Spleen (tissue), 11 donors: ENCODE measurements at regions not wholly inside any gene's neighbourhood (a gene's known extent, or its start where the extent isn't known, plus 50 kb on each side); places are given as distances from the start of the nearest gene placed in this dataset.

Experiments
- DNase-seq: peaks from one replicate; pipeline ENCODE4 v3.0.0-alpha.2; 2020
- H3K27ac ChIP-seq, 8 donors: fragments of 200-600 bp; sonication (generic) in 7 of 8; 1 replicate in 4 of 8; 2 replicates in 4 of 8; pipeline versions ENCODE4 v1.5.0 to v1.8.0; 2016 to 2021; ENCODE audit warnings: inconsistent platforms in 4 of 8, mild to moderate bottlenecking in 4 of 8, moderate library complexity in 1 of 8
- H3K27me3 ChIP-seq, 7 donors: fragments of 200-600 bp; sonication (generic) in 6 of 7; replicated peaks in 1 of 7; 1 replicate in 4 of 7; 2 replicates in 3 of 7; pipeline versions ENCODE4 v1.5.0 to v1.8.0; 2016 to 2021; ENCODE audit warnings: inconsistent platforms in 3 of 7, mild to moderate bottlenecking in 1 of 7
- H3K36me3 ChIP-seq, 6 donors: fragments of 200-600 bp; sonication (generic) in 5 of 6; 1 replicate in 4 of 6; 2 replicates in 2 of 6; pipeline versions ENCODE4 v1.5.0 to v1.8.0; 2016 to 2021; ENCODE audit warnings: inconsistent platforms in 2 of 6
- H3K4me1 ChIP-seq, 6 donors: fragments of 200-600 bp; sonication (generic) in 5 of 6; 1 replicate in 3 of 6; 2 replicates in 3 of 6; pipeline versions ENCODE4 v1.5.0 to v1.8.0; 2016 to 2021; ENCODE audit warnings: inconsistent platforms in 3 of 6
- H3K4me3 ChIP-seq, 8 donors: fragments of 200-600 bp; sonication (generic) in 7 of 8; 1 replicate in 4 of 8; 2 replicates in 4 of 8; pipeline versions ENCODE4 v1.5.0 to v1.8.0; 2016 to 2021; ENCODE audit warnings: inconsistent platforms in 4 of 8, mild to moderate bottlenecking in 4 of 8, moderate library complexity in 2 of 8
- H3K9me3 ChIP-seq, 8 donors: fragments of 200-600 bp; sonication (generic) in 7 of 8; 1 replicate in 4 of 8; 2 replicates in 4 of 8; pipeline versions ENCODE4 v1.5.0 to v1.8.0; 2016 to 2021; ENCODE audit warnings: inconsistent platforms in 4 of 8
- CTCF ChIP-seq, 11 experiments: fragments of 200-600 bp in 7 of 11; fragments of 450-650 bp in 4 of 11; sonication (generic) in 4 of 11; IDR thresholded peaks in 8 of 11; conservative IDR thresholded peaks in 3 of 11; 1 replicate in 7 of 11; 2 replicates in 4 of 11; pipeline versions ENCODE4 v1.4.0 to v1.8.0; 2016 to 2021; ENCODE audit warnings: antibody characterized with exemption in 11 of 11, inconsistent platforms in 4 of 11, mild to moderate bottlenecking in 1 of 11
- POLR2A ChIP-seq, 3 donors: fragments of 450-650 bp; IDR thresholded peaks; one replicate each; pipeline ENCODE4 v1.5.1; 2017; ENCODE audit warnings: antibody characterized with exemption in 3 of 3, mild to moderate bottlenecking in 1 of 3
- POLR2AphosphoS5 ChIP-seq, 3 donors: sonication (generic); formaldehyde crosslinking; IDR thresholded peaks; one replicate each; pipeline ENCODE4 v1.5.1; 2017; ENCODE audit warnings: antibody characterized with exemption in 3 of 3
- WGBS, 5 donors: extraction: QIAGEN DNeasy Blood & Tissue Kit in 3 of 5; methylation state at CpG; one replicate each; pipeline versions ENCODE4 v1.1.5 to v1.1.7; 2013 to 2018; 5-methylcytosine and 5-hydroxymethylcytosine counted together
- intact Hi-C: fragments of 100-400 bp; cut with DNase I; formaldehyde crosslinking; loops from one replicate; pipeline ENCODE4 v1.15.0; 2023; ENCODE audit warnings: low total_unique reads
- donor health status: healthy with polysubstance abuse.
- donor health status: DM: no; HTN: no; CAD: no; lungs with moderate emphysema.
- donor health status: DM: no; HTN: no; CAD: no.
- donor health status: Bipolar disorder and iron deficiency.
- donor health status: healthy.
- donor health status: DM: no; HTN: no; CAD: no.
- donor health status: DM: yes; HTN: yes; CAD: no.

GRCh38 chr6:18596531-18596835 lies 209.3 kb downstream of the RNF144B start:
- Histone ChIP-seq H3K4me3 (no peak overlapping the region), H3K27me3 (peaks cover 0 to 16% (median 0%) of the 10 kb centered on the region in 7 donors), H3K9me3 (no peaks in the 10 kb centered on the region), H3K36me3 (no peaks in the 10 kb centered on the region), H3K27ac (no peak overlapping the region), H3K4me1 (peaks cover 0 to 6% (median 2%) of the 10 kb centered on the region in 6 donors)
- no peak for DNase-seq
- intact Hi-C loops = no loop called here
- TF ChIP-seq CTCF (IDR thresholded peaks at IDR 0.05 in 8 of 11, conservative IDR thresholded peaks at IDR 0.05 in 3 of 11) (peak in 2 of 11 experiments; percentile 12 to 45), POLR2AphosphoS5 (IDR thresholded peaks at IDR 0.05) (no peak)

GRCh38 chr6:18598551-18599264 lies 211.6 kb downstream of the RNF144B start:
- intact Hi-C loops = no loop called here

DNA sequence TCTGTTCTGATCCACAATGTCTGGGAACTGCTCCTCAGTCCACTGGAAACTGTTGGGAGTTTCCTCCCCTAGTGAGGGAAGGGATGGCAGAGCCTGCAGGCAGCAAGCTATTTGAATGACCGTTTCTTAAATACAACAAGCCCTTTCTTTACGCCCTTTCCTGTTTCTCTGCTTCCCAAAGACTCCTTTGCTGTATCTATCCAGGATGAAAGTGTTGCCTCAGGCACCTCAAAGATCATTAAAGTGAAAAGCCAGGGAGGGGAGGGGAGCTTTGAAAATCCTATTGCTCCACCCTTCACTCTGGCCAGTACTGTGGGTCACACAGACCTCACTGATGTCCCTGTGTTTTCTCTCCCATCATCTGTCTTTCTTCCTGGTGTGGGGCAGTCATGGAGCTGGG lies 213.1 kb downstream of the RNF144B start:
- WGBS, 5 donors = 57 to 69% (median 60%) methylated on average over 2 of the region's 2 CpGs
- TF ChIP-seq POLR2A (IDR thresholded peaks at IDR 0.05) (no peak), CTCF (IDR thresholded peaks at IDR 0.05 in 8 of 11, conservative IDR thresholded peaks at IDR 0.05 in 3 of 11) (no peak), POLR2AphosphoS5 (IDR thresholded peaks at IDR 0.05) (no peak)

More at GRCh38 chr6:18598551-18599264, 211.6 kb downstream of the RNF144B start:
- Histone ChIP-seq H3K27me3 (peaks cover 0 to 13% (median 0%) of the 10 kb centered on the region in 7 donors), H3K36me3 (no peaks in the 10 kb centered on the region), H3K9me3 (no peaks in the 10 kb centered on the region), H3K27ac (no peak overlapping the region), H3K4me3 (no peak overlapping the region), H3K4me1 (peaks cover 0 to 6% (median 2%) of the 10 kb centered on the region in 6 donors)
- WGBS, 5 donors = 77 to 87% (median 79%) methylated on average over 4 of the region's 4 CpGs
- no peak for DNase-seq
- TF ChIP-seq CTCF (IDR thresholded peaks at IDR 0.05 in 8 of 11, conservative IDR thresholded peaks at IDR 0.05 in 3 of 11) (no peak), POLR2A (IDR thresholded peaks at IDR 0.05) (no peak), POLR2AphosphoS5 (IDR thresholded peaks at IDR 0.05) (no peak)

GRCh38 chr6:18601516-18602020 lies 214.4 kb downstream of the RNF144B start:
- 66 to 85% (median 78%) methylated on average over 5 of the region's 5 CpGs for WGBS, 5 donors
- no peaks in the 10 kb centered on the region for H3K9me3 ChIP-seq
- TF ChIP-seq CTCF (IDR thresholded peaks at IDR 0.05 in 8 of 11, conservative IDR thresholded peaks at IDR 0.05 in 3 of 11) (no peak), POLR2AphosphoS5 (IDR thresholded peaks at IDR 0.05) (no peak), POLR2A (IDR thresholded peaks at IDR 0.05) (no peak)
- intact Hi-C loops = no loop called here
- no peak overlapping the region for H3K4me3 ChIP-seq
- peaks cover 0 to 13% (median 0%) of the 10 kb centered on the region in 7 donors for H3K27me3 ChIP-seq
- no peaks in the 10 kb centered on the region for H3K4me1 ChIP-seq
- no peak overlapping the region for H3K27ac ChIP-seq
- no peak for DNase-seq
- H3K36me3 ChIP-seq = no peaks in the 10 kb centered on the region

More for the DNA sequence above, 213.1 kb downstream of the RNF144B start:
- no peak for DNase-seq
- Histone ChIP-seq H3K9me3 (no peaks in the 10 kb centered on the region), H3K4me3 (no peak overlapping the region), H3K4me1 (peaks cover 0 to 6% (median 2%) of the 10 kb centered on the region in 6 donors), H3K27me3 (peaks cover 0 to 13% (median 0%) of the 10 kb centered on the region in 7 donors), H3K36me3 (no peaks in the 10 kb centered on the region), H3K27ac (no peak overlapping the region)
- intact Hi-C loops = no loop called here
